ENCODE measurements at regions not wholly inside any gene's neighbourhood (a gene's known extent, or its start where the extent isn't known, plus 50 kb on each side); places are given as distances from the start of the nearest gene placed in this dataset.

- no peak overlapping the region for H3K4me3 Mint-ChIP-seq (ENCODE audit: unreplicated experiment)
- peaks cover 12% of the 10 kb centered on the region for H3K9me3 Mint-ChIP-seq (ENCODE audit: low read depth)
- no peak overlapping the region for H3K27ac Mint-ChIP-seq (ENCODE audit: unreplicated experiment)
- no peaks in the 10 kb centered on the region for H3K4me1 Mint-ChIP-seq (ENCODE audit: low read depth)
- H3K27me3 Mint-ChIP-seq (ENCODE audit: low read depth) = peaks cover 2% of the 10 kb centered on the region
- DNase-seq (ENCODE audit: low spot score) = no peak
- TF ChIP-seq, protein P1, sequence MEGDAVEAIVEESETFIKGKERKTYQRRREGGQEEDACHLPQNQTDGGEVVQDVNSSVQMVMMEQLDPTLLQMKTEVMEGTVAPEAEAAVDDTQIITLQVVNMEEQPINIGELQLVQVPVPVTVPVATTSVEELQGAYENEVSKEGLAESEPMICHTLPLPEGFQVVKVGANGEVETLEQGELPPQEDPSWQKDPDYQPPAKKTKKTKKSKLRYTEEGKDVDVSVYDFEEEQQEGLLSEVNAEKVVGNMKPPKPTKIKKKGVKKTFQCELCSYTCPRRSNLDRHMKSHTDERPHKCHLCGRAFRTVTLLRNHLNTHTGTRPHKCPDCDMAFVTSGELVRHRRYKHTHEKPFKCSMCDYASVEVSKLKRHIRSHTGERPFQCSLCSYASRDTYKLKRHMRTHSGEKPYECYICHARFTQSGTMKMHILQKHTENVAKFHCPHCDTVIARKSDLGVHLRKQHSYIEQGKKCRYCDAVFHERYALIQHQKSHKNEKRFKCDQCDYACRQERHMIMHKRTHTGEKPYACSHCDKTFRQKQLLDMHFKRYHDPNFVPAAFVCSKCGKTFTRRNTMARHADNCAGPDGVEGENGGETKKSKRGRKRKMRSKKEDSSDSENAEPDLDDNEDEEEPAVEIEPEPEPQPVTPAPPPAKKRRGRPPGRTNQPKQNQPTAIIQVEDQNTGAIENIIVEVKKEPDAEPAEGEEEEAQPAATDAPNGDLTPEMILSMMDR (IDR thresholded peaks at IDR 0.05) = no peak
- no peaks in the 10 kb centered on the region for H3K36me3 Mint-ChIP-seq (ENCODE audit: low read depth)
Measured at GRCh38 chr2:2974982-2975381, 402.6 kb downstream of the EIPR1 start.

DNA sequence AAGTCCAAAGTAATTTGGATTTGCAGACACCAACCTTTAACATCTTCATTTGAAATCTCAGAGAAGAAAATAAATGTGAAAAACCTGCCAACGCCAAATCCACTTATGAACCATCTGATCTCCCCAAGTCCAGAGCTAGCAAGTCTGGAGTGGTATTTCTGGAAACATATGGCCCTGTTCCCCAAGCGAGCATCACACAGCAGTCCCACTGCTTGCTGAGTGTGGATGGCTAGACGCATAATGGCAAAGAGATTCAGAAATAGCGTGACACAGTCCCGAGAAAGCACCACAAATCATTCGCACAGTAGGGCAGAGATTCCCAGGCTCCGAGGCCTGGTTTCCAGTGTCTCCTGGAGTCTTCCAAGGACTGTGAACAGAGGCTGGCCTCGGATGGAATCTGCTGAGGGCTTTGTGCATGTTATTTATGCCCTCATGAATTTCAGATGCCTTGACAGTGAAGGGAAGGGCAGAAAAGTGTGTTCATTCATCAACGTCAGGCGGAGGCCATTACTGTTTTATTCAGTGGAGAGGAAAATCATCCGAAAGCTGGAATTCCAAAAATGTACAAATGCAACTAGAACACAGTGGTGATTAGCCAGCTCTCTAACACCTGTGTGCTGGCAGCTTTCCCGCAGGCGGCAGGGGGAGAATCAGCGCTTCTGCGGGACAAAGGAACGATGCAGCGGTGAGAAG, 417.0 kb downstream of the EIPR1 start:
- Mint-ChIP-seq H3K4me3 (ENCODE audit: unreplicated experiment) (no peak overlapping the region), H3K4me1 (ENCODE audit: low read depth) (no peaks in the 10 kb centered on the region), H3K36me3 (ENCODE audit: low read depth) (no peaks in the 10 kb centered on the region), H3K9me3 (ENCODE audit: low read depth) (peaks cover 5% of the 10 kb centered on the region), H3K27me3 (ENCODE audit: low read depth) (no peaks in the 10 kb centered on the region), H3K27ac (ENCODE audit: unreplicated experiment) (no peak overlapping the region)
- no peak for DNase-seq (ENCODE audit: low spot score)
- TF ChIP-seq, protein P1 (IDR thresholded peaks at IDR 0.05) = no peak

DNA sequence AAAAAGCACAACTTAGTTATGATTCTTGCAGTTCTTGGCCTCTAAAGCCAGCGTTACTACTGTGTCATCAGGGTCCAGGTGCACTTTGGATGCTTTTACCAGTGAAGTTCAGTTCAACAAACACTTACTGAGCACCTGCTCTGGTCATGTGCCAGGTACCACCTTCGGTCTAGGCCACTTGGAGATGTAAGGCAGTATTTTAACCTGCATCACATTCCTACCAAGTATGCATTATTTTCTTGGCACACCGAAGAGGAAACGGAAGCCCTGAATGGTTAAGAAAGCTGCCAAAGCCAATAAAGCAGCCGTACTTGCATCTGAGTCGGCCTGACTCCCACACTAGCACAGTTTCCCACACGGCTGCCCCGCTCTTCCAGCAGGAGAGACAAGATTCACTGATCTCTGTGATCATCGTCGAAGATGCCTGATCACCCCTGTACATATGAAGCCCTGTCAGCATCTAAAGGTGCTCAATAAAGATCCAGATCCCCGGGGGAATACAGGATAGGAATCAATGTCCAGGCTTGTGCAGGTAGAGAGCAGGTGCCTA, 427.1 kb downstream of the EIPR1 start:
- Mint-ChIP-seq H3K4me1 (ENCODE audit: low read depth) (no peaks in the 10 kb centered on the region), H3K36me3 (ENCODE audit: low read depth) (no peaks in the 10 kb centered on the region), H3K27me3 (ENCODE audit: low read depth) (no peaks in the 10 kb centered on the region), H3K9me3 (ENCODE audit: low read depth) (peaks cover 14% of the 10 kb centered on the region), H3K27ac (ENCODE audit: unreplicated experiment) (no peak overlapping the region), H3K4me3 (ENCODE audit: unreplicated experiment) (no peak overlapping the region)
- TF ChIP-seq, protein P1 (IDR thresholded peaks at IDR 0.05) = no peak
- no peak for DNase-seq (ENCODE audit: low spot score)

DNA sequence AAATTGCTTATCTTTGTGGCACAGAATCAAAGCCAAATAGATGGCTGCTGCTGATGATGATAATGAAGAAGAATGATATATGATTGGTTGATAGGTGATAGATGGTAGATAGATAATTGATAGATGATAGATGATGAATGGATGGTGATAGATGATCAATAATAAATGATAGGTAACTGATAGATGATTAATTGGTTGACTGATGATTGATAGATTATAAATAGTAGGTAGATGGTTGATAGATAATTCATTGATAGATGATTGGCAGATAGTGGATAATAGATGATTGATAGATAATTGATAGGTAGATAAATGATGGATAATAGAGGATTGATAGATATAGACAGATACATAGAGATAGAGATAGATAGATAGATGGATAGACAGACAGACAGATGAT, 430.2 kb downstream of the EIPR1 start:
- no peak for DNase-seq (ENCODE audit: low spot score)
- TF ChIP-seq, protein P1 (IDR thresholded peaks at IDR 0.05) = no peak
- no peaks in the 10 kb centered on the region for H3K4me1 Mint-ChIP-seq (ENCODE audit: low read depth)
- no peak overlapping the region for H3K27ac Mint-ChIP-seq (ENCODE audit: unreplicated experiment)
- H3K9me3 Mint-ChIP-seq (ENCODE audit: low read depth) = peaks cover 14% of the 10 kb centered on the region
- H3K27me3 Mint-ChIP-seq (ENCODE audit: low read depth) = no peaks in the 10 kb centered on the region
- H3K4me3 Mint-ChIP-seq (ENCODE audit: unreplicated experiment) = no peak overlapping the region
- no peaks in the 10 kb centered on the region for H3K36me3 Mint-ChIP-seq (ENCODE audit: low read depth)

DNA sequence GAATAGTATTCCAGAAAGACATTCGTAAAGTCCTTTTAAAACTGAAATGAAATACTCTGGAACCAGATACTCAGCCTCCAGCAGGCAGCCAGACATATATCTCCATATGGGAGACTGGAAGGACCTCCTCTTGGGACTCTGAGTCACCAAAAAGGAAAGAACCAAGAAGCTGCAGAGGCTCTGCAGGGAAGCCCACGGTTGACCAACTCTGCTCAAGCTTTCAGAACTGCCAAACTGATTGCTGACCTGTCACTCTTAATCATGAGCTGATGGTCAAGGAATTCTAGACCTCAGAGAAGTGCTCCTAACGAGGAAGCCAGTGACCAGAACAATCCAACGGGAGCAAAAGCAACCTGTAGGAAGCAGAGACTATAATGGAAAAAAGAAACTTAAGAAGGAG, 434.7 kb downstream of the EIPR1 start:
- Mint-ChIP-seq H3K4me1 (ENCODE audit: low read depth) (no peaks in the 10 kb centered on the region), H3K27ac (ENCODE audit: unreplicated experiment) (no peak overlapping the region), H3K9me3 (ENCODE audit: low read depth) (peaks cover 14% of the 10 kb centered on the region), H3K4me3 (ENCODE audit: unreplicated experiment) (no peak overlapping the region), H3K36me3 (ENCODE audit: low read depth) (no peaks in the 10 kb centered on the region), H3K27me3 (ENCODE audit: low read depth) (no peaks in the 10 kb centered on the region)
- TF ChIP-seq, protein P1 (IDR thresholded peaks at IDR 0.05) = no peak
- no peak for DNase-seq (ENCODE audit: low spot score)

Measured in chondrocyte (in vitro differentiated cells).